ENCODE measurements at regions not wholly inside any gene's neighbourhood (a gene's known extent, or its start where the extent isn't known, plus 50 kb on each side); places are given as distances from the start of the nearest gene placed in this dataset.
"Not testable (repeated sequence)": the region's sequence is repeated elsewhere in the genome, so short reads cannot be mapped to it uniquely, and the experiment has no call there.

DNA sequence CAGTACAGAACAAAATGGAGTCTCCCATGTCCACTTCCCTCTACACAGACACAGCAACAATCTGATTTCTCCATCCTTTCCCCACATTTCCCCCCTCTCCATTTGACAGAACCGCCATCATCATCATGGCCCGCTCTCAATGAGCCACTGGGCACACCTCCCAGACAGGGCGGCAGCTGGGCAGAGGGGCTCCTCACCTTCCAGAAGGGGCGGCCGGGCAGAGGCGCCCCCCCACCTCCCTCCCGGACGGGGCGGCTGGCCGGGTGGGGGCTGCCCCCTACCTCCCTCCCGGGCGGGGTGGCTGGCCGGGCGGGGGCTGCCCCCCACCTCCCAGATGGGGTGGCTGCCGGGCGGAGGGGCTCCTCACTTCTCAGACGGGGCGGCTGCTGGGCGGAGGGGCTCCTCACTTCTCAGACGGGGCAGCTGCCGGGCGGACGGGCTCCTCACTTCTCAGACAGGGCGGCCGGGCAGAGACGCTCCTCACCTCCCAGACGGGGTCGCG is 337.9 kb downstream of the GOLGA6L6 start:
- not testable (repeated sequence) for DNase-seq (ENCODE audit: low read depth in 2 of 3, low spot score in 1 of 3)

DNA sequence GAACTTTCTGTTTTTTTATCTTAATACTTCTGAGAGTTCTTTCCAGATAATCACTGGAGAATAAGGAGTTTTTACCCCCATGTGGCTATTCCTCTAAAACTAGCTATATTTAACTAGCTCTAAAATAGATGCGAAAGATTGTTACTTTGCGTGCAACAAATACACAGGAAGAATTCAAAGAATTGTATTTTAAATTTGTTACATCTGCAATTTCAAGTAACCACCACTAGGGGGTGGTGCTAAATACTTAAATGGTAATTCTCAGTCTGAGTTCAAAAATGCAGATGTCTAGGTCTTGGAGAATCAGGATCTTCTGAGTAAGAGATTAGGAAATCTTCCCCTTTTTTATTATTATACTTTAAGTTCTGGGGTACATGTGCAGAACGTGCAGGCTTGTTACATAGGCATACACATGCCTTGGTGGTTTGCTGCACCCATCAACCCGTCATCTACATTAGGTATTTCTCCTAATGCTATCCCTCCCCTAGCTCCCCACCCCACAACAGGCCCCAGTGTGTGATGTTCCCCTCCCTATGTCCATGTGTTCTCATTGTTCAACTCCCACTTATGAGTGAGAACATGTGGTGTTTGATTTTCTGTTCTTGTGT is 346.9 kb downstream of the GOLGA6L6 start:
- DNase-seq (ENCODE audit: low read depth in 2 of 3, low spot score in 1 of 3) = not testable (repeated sequence)

- peak; percentile 35 to 43 (median 36) for DNase-seq (ENCODE audit: low read depth in 2 of 3, low spot score in 1 of 3)
These were observed 348.3 kb downstream of the GOLGA6L6 start for GRCh38 chr15:20192982-20193929.

DNA sequence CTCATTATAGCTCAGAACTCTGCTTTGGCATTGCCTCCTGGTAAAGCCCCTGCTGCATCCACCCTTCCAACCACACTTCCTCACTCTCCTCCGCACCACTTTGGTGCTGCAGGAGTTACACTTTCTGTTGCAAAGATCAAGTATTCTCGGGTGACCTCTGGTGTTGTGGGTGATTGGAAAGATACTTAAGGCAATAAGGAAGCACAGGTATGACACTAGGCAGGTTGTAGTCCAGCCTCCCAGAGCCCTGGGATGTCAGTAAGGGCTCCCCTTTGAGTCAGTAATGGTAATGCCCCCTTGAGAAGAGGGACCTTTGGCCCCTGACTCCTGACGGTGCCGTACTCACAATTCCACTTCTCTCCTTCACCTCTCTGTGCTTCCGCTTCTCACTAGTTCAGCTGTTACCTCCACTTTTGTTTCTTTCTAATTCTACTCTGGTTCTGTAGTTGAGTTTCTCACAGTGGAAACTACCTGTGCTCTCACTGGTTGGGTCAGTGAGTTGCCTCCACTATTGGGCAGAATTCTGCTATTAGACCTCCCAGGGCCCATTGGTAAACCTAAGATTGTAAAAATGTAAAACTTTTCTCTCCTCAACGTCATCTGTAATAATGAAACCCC is 350.0 kb downstream of the GOLGA6L6 start:
- DNase-seq (ENCODE audit: low read depth in 2 of 3, low spot score in 1 of 3) = not testable (repeated sequence)

DNA sequence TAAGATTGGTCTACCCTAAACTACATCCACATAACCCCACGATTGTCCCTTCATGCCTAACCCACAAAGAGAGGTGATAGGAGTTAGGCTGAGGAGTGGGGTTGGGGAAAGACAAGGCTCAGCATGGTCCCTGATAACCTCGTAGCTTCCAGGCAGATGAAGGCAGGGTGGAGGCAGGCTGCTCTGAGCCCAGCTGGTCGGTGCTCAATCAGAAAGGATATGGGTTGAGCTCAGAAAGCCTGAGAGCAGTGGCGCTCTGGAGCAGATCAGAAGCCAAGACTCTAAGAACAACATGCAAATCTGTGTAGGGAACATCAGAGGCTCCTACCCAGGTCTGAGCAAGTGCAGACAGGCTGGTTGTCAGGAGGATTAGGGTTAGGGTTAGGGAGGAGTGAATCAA is 353.0 kb downstream of the GOLGA6L6 start:
- not testable (repeated sequence) for DNase-seq (ENCODE audit: low read depth in 2 of 3, low spot score in 1 of 3)

DNA sequence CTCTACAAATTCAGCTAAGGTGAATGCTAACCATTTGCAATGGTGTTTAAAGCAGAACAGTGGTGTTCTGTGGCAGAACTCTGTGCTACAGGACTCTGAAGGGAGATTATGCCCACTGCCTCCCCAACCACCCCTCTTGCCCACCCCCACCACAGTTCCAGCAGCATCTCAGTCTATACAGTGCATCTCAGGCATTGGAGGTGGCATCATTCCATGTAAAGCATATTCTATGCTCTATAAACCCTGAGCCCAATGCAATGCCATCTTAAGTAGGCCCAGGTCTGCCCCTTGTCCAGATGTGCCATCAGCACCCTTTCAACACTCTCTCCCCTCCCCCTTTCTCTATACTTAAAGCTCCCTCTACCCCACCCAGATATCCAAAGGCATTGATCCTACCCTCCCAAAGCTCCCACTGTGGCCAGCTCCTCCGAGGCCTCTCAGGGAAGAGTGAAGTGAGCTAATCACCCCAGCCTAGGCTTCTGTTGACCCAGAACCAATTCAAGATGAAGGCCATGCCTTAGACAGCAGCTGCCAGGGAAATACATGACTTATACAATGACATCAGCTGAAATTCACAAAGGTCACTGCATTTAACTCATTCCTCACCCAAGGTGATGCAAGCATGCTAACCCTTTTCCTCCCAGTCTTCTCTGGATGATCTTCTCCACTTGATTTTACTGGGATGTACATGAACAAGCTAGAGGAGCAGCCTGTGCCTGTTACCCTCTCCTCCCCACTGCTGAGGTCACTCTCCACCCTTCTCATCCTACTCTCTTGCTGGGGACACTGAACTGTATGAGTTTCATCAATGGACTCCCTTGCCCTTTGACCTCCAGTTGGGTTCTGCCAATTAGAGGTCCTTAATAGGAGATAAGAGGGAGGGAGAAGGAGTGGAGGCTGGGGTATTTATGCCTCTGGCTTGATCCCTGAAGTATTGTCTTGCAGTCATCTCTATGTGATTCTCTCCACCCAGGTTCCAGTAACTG is 353.9 kb downstream of the GOLGA6L6 start:
- not testable (repeated sequence) for DNase-seq (ENCODE audit: low read depth in 2 of 3, low spot score in 1 of 3)

DNA sequence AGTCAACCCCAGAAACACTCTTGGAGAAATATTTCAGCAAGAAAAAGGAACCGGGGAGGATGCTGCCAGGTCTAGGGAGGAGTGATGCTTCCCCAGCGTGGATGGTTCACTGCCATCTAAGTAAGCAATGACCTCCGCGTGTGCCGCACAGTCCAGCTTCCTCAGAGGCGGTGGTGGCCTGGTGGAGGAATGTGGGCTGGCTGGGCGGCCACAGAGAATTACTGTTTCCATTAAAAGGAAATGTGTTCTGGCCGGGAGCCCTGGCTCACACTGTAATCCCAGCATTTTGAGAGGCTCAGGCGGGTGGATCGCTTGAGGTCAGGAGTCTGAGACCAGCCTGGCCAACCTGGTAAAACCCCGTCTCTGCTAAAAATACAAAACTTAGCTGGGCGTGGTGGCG is 356.7 kb downstream of the GOLGA6L6 start:
- DNase-seq (ENCODE audit: low read depth in 2 of 3, low spot score in 1 of 3) = not testable (repeated sequence)

GRCh38 chr15:20168221-20168620 is 373.4 kb downstream of the GOLGA6L6 start:
- not testable (repeated sequence) for DNase-seq (ENCODE audit: low read depth in 2 of 3, low spot score in 1 of 3)

DNA sequence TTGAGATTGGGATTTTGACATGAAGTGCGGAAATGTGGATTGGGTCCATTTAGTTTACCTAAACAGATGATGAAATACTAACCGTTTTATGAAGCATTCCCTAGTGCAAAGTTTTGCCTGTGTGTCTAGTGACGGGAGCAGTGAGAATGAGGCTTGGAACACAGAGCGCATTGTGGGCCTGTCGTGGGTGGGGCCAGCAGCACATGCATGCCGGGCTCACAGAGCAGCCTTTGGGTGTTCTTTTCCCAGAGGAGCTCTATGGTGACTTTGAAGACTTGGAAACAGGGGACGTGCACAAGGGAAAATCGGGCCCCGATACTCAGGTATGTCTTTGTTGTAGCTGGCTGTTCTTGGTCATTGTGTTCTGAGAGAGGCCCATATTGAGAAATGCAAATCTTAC is 388.1 kb downstream of the GOLGA6L6 start:
- not testable (repeated sequence) for DNase-seq (ENCODE audit: low read depth in 2 of 3, low spot score in 1 of 3)

- DNase-seq (ENCODE audit: low read depth in 2 of 3, low spot score in 1 of 3) = not testable (repeated sequence)
These were observed 392.9 kb downstream of the GOLGA6L6 start for GRCh38 chr15:20148679-20149078.

DNA sequence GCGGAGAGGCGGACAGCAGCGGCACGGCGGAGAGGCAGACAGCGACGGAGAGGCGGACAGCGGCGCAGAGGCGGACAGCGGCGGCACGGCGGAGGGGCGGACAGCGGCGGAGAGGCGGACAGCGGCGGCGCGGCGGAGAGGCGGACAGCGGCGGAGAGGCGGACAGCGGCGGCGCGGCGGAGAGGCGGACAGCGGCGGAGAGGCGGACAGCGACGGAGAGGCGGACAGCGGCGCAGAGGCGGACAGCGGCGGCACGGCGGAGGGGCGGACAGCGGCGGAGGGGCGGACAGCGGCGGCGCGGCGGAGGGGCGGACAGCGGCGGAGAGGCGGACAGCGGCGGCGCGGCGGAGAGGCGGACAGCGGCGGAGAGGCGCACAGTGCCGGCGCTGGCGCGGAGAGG is 393.6 kb downstream of the GOLGA6L6 start:
- not testable (repeated sequence) for DNase-seq (ENCODE audit: low read depth in 2 of 3, low spot score in 1 of 3)

DNA sequence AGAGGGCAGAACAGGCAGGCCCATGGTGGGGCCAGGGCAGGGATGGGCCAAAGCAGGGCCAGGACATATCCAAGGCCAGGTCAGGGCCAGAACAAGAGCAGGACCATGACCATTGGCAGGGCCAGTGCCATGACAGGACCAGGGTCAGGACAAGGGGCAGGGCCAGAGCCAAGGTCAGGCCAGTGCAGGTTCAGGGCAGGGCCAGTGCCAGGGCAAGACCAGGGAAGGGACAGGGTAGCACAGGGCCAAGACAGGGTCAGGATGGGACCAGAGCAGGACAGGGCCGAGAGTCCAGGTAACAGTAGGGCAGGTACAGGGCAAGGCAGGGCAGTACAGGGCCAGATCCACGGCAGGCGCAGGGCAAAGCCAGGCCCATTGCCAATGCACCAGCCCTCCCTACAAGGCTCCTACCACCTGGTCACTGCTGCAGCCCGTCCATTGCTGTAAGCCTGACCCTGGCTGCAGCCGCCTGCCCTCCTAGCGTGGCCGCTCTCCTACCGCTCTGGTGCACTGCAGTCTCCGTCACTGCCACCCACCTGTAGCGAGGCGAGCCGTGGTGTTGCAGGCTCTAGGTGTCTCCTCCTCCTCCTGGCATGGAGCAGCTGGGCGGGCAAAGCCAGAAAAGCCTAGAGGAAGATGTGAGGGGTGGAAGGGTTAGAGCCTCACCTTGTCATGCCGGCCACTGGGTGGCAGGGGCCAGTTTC is 397.1 kb downstream of the GOLGA6L6 start:
- not testable (repeated sequence) for DNase-seq (ENCODE audit: low read depth in 2 of 3, low spot score in 1 of 3)

DNA sequence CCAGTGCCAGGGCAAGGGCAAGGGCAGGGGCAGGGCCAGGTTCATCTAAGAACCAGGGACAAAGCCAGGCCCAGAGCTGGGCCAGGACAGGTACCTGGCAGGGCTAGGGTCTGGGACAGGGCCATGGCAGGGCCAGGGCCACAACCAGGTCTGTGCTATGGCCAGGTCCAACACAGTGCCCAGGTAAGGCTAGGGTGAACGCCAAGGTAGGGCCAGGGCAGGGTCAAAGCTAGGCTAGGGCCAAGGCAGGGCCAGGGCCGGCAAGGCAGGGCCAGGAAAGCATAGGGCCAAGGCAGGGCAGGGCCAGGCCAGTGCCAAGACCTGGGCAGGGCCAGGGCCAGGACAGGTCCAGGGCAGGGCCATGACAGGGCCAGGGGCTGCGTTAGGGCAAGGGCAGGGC is 398.7 kb downstream of the GOLGA6L6 start:
- not testable (repeated sequence) for DNase-seq (ENCODE audit: low read depth in 2 of 3, low spot score in 1 of 3)

GRCh38 chr15:20142410-20142809 is 399.2 kb downstream of the GOLGA6L6 start:
- DNase-seq (ENCODE audit: low read depth in 2 of 3, low spot score in 1 of 3) = not testable (repeated sequence)

- not testable (repeated sequence) for DNase-seq (ENCODE audit: low read depth in 2 of 3, low spot score in 1 of 3)
These were observed 416.9 kb downstream of the GOLGA6L6 start for GRCh38 chr15:20124668-20125067.

DNA sequence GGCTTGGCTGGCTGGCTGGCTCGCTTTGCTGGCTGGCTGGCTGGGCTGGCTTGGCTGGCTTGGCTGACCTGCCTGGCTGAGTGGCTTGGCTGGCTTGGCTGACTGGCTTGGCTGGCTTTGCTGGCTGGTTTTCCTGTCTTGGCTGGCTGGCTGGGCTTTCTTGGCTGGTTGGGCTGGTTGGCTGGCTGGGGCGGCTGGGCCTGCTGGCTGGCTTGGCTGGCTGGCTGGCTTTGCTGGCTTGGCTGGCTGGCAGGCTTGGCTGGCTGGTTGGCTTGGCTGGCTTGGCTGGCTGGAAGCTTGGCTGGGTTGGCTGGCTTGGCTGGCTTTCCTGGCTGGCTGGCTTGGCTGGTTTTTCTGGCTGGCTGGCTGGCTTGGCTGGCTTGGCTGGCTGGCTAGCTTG is 435.6 kb downstream of the GOLGA6L6 start:
- no peak for DNase-seq (ENCODE audit: low read depth in 2 of 3, low spot score in 1 of 3)

- DNase-seq (ENCODE audit: low read depth in 2 of 3, low spot score in 1 of 3) = not testable (repeated sequence)
These were observed 436.3 kb downstream of the GOLGA6L6 start for GRCh38 chr15:20105011-20105990.

DNA sequence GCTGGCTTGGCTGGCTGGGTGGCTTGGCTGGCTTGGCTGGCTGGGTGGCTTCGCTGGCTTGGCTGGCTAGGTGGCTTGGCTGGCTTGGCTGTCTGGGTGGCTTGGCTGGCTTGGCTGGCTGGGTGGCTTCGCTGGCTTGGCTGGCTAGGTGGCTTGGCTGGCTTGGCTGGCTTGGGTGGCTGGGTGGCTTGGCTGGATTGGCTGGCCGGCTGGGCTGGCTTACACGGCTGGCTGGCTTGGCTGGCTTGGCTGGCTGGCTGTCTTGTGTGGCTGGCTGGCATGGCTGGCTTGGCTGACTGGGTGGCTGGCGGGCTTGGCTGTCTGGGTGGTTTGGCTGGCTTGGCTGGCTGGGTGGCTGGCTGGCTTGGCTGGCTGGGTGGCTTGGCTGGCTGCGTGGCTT is 437.0 kb downstream of the GOLGA6L6 start:
- DNase-seq (ENCODE audit: low read depth in 2 of 3, low spot score in 1 of 3) = not testable (repeated sequence)
